GM18526 (cell line): ENCODE measurements at regions not wholly inside any gene's neighbourhood (a gene's known extent, or its start where the extent isn't known, plus 50 kb on each side); places are given as distances from the start of the nearest gene placed in this dataset.

ENCODE experiments used
- POLR2A ChIP-seq: IDR thresholded peaks from 3 replicates; pipeline ENCODE4 v1.6.1; 2011; ENCODE audit not compliant: insufficient read length; ENCODE audit errors: extremely low read depth

GRCh38 chr12:4109826-4110225, 163.7 kb upstream of the CCND2 start:
- no peak for TF ChIP-seq POLR2A

- no peak for TF ChIP-seq POLR2A
Measured at GRCh38 chr12:4108803-4109345, 164.7 kb upstream of the CCND2 start.

GRCh38 chr12:4107911-4108697, 165.5 kb upstream of the CCND2 start:
- no peak for TF ChIP-seq POLR2A

DNA sequence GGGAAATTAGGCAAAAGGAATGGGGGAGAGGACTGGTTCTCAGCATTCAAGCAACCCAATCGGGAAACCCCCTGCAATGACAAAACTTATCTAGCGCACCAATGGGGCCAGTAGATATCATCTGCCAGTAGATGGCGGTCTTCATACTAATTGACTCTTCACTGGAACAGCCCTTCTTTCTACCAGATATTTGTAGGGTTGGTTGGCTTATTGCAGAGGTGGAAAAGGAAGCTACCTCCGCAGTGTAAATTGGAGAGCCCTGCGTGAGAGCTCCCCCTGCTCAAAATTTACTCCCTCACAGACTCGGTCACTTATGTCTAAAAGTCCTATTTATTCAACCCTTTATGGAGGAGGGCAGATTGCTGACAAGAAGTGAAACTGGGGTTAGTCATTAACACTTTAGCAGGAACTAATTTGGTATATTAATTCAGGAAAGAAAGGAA, 166.1 kb upstream of the CCND2 start:
- TF ChIP-seq POLR2A: peak; percentile 31

- no peak for TF ChIP-seq POLR2A
Measured at GRCh38 chr12:4106621-4107020, 166.9 kb upstream of the CCND2 start.

DNA sequence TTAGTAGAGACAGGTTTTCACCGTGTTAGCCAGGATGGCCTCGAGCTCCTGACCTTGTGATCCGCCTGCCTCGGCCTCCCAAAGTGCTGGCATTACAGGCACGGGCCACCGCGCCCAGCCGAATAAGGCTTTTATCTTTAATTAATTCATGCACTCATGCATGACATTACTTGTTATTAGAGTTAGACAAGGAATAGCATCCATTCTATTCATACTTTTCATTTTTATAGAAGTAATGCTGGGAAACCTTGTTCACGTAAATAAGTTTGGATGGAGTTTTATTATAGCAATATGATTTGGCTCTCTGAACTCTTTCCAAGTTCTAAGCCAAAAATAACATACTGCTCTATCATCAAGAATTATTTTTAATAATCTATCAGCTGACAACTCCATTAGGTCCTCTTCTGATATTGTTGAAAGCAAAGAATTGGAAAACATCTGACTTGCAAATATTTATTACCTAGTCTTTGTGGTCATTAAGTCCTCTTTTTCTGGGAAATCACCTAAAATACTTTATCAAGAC, 168.8 kb upstream of the CCND2 start:
- no peak for TF ChIP-seq POLR2A

GRCh38 chr12:4099276-4099675, 174.3 kb upstream of the CCND2 start:
- TF ChIP-seq POLR2A: no peak

DNA sequence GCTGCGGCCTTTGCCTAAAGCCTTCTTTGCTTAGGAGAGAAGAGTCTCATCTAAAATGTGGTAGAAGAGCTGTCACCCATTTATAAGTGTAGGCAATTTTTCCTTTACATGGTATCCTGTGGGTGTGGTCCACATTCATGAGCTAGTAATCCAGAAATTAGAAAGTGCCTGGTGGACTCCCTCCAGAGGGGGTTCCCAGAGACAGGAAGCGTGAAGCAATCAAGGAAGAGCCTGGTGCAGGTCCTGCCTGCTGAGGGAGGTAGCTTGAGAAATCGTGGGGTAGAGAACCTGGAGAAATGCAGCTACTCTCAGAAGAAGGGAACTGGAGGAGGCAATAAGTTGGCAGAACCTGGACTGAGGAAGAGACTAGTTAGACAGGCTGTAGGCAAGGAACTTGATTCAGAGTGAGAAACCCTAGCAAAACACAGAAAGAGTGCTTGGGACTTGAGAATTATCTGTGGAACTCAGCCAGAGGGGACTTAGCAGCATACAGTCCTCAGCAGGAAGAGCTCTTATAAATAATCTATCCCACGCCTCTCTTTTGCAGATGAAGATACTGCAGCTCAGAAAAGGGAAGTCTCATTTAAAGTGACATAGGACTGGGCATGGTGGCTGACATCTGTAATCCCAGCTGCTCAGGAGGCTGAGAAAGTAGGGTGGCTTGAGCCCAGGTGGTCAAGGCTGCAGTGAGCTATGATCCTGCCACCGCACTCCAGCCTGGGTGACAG, 182.4 kb upstream of the CCND2 start:
- TF ChIP-seq POLR2A: no peak

DNA sequence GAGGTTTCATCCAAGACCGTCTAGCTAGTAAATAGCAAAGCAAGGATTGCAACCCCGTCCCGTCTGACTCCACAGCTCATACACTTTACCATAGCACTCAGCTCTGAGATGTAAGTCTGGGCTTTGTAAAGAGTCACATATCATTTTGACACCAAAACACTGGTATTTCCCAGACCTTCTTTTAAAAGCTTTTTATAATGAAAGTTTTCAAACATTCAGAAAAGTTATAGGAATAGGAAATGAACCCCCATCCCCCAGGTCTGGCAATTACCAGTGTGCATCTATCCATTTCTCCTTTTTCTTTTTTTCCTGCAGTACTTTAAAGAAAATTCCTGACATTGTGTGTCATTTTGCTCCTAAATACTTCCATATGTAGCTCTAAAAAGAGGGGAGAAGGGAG, 183.6 kb upstream of the CCND2 start:
- no peak for TF ChIP-seq POLR2A

GRCh38 chr12:4089121-4089606, 184.4 kb upstream of the CCND2 start:
- no peak for TF ChIP-seq POLR2A

- TF ChIP-seq POLR2A: no peak
Measured at GRCh38 chr12:4088451-4088850, 185.1 kb upstream of the CCND2 start.

- no peak for TF ChIP-seq POLR2A
Measured at GRCh38 chr12:4086481-4086880, 187.1 kb upstream of the CCND2 start.

DNA sequence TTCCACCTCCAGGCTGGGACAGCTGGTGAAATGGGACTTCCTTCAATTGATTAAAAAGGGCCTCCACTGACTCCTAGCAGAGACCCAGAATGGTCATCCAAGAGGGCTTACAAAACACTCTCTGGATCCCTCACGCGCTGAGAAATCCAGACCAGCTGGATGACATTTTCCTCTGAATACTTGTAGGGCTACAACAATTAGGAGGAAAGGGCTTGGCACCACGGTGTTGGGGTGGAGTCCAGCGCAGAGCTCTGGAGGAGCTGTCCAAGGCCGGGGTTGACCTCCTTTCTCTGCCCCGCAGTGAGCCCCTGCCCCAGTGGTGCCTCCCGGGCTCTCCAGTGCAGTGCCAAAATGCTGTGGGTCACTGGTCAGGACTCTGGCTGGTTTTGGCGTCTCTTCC, 189.0 kb upstream of the CCND2 start:
- no peak for TF ChIP-seq POLR2A

GRCh38 chr12:4082809-4083403, 190.7 kb upstream of the CCND2 start:
- TF ChIP-seq POLR2A: no peak

DNA sequence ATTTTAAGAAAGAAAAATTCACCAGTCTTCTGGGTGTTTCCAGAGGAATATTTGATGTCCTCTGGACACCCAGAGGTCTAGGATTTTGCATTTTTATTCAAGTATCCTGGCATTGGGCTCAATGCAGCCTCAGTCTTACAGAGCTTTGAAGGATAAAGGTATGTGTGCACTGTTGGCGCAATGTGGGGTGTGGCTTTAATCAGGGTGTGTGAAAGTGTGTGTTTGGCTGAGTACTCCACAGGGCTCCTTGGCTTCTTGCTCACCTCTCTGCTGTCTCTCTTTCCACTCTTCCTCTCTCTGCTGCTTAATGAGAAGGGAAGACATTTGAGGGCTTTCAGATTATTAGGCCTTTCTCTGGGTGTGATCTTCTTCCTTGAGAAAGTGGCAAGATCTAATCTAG, 193.3 kb upstream of the CCND2 start:
- TF ChIP-seq POLR2A: no peak
